ENCODE measurements at regions not wholly inside any gene's neighbourhood (a gene's known extent, or its start where the extent isn't known, plus 50 kb on each side); places are given as distances from the start of the nearest gene placed in this dataset.

DNA sequence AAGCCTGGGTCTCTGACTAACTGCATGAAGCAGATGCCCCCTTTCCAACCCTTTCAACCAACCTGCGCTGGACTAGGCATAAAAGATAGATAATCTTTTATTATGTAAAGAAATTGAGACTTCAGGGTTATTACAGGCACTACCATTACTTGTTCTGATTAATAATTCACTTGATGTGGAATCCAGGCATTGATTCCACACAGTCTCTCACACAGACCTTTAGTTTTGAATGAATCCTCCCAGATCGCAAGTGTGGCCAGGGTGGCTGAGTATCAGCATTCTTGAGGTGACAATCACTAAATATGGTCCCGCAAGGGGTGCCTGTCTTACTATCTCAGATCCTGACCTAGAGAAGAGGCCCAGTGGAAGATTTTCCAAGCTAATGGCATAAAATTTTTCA is 368.9 kb upstream of the ONECUT1 start:
- TF ChIP-seq POLR2A (IDR thresholded peaks at IDR 0.05): no peak
- TF ChIP-seq, protein P1, sequence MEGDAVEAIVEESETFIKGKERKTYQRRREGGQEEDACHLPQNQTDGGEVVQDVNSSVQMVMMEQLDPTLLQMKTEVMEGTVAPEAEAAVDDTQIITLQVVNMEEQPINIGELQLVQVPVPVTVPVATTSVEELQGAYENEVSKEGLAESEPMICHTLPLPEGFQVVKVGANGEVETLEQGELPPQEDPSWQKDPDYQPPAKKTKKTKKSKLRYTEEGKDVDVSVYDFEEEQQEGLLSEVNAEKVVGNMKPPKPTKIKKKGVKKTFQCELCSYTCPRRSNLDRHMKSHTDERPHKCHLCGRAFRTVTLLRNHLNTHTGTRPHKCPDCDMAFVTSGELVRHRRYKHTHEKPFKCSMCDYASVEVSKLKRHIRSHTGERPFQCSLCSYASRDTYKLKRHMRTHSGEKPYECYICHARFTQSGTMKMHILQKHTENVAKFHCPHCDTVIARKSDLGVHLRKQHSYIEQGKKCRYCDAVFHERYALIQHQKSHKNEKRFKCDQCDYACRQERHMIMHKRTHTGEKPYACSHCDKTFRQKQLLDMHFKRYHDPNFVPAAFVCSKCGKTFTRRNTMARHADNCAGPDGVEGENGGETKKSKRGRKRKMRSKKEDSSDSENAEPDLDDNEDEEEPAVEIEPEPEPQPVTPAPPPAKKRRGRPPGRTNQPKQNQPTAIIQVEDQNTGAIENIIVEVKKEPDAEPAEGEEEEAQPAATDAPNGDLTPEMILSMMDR (IDR thresholded peaks at IDR 0.05): no peak
